Large intestine (tissue), 3 donors: ENCODE measurements at regions not wholly inside any gene's neighbourhood (a gene's known extent, or its start where the extent isn't known, plus 50 kb on each side); places are given as distances from the start of the nearest gene placed in this dataset.
"Not testable (repeated sequence)": the region's sequence is repeated elsewhere in the genome, so short reads cannot be mapped to it uniquely, and the experiment has no call there.

Experiments used
- DNase-seq, 2 donors: peaks; one replicate each; pipeline versions ENCODE4 v3.0.0 to v3.0.0-alpha.2; 2013
- H3K27ac ChIP-seq: one replicate; pipeline ENCODE4 v1.5.1; 2013; ENCODE audit warnings: low read length
- H3K27me3 ChIP-seq: 2 replicates; pipeline ENCODE4 v1.6.1; 2013; ENCODE audit warnings: low read length; ENCODE audit not compliant: control insufficient read depth, insufficient read depth
- H3K36me3 ChIP-seq: 2 replicates; pipeline ENCODE4 v1.6.1; 2013; ENCODE audit warnings: low read length; ENCODE audit not compliant: control insufficient read depth, insufficient read depth
- H3K4me1 ChIP-seq: one replicate; pipeline ENCODE4 v1.6.1; 2013; ENCODE audit warnings: low read length; ENCODE audit not compliant: control insufficient read depth, insufficient read depth
- H3K4me3 ChIP-seq: one replicate; pipeline ENCODE4 v1.5.1; 2013; ENCODE audit warnings: low read length
- H3K9me3 ChIP-seq: one replicate; pipeline ENCODE4 v1.6.1; 2013; ENCODE audit warnings: mild to moderate bottlenecking, low read depth, low read length, moderate library complexity; ENCODE audit not compliant: control insufficient read depth
- WGBS: methylation state at CpG from one replicate; pipeline ENCODE4 v1.1.5; 2013; ENCODE audit warnings: low lambda C conversion rate; ENCODE audit not compliant: insufficient coverage; 5-methylcytosine and 5-hydroxymethylcytosine counted together

- peak; percentile 36 to 75 for DNase-seq
- Histone ChIP-seq H3K9me3 (no peaks in the 10 kb centered on the region), H3K4me1 (no peaks in the 10 kb centered on the region), H3K36me3 (no peaks in the 10 kb centered on the region), H3K4me3 (no peak overlapping the region), H3K27me3 (no peaks in the 10 kb centered on the region), H3K27ac (peak overlapping the region; percentile 22)
- 59% methylated on average over 2 of the region's 7 CpGs for WGBS
Measured at GRCh38 chr13:88704600-88705275, 1033.6 kb downstream of the SLITRK5 start.

- no peaks in the 10 kb centered on the region for H3K27me3 ChIP-seq
Measured at GRCh38 chr13:88707646-88708045, 1036.5 kb downstream of the SLITRK5 start.

GRCh38 chr13:88717946-88718345 is 1046.8 kb downstream of the SLITRK5 start:
- Histone ChIP-seq H3K27me3 (no peaks in the 10 kb centered on the region), H3K9me3 (no peaks in the 10 kb centered on the region), H3K36me3 (no peaks in the 10 kb centered on the region), H3K27ac (no peak overlapping the region), H3K4me1 (no peaks in the 10 kb centered on the region), H3K4me3 (no peak overlapping the region)
- WGBS = no CpG with 5 or more reads among the region's 22 CpGs
- no peak for DNase-seq

More at GRCh38 chr13:88707646-88708045, 1036.5 kb downstream of the SLITRK5 start:
- Histone ChIP-seq H3K9me3 (no peaks in the 10 kb centered on the region), H3K27ac (no peak overlapping the region), H3K36me3 (no peaks in the 10 kb centered on the region), H3K4me3 (no peak overlapping the region), H3K4me1 (no peaks in the 10 kb centered on the region)
- DNase-seq = no peak

- H3K4me1 ChIP-seq = no peaks in the 10 kb centered on the region
- H3K27me3 ChIP-seq = no peaks in the 10 kb centered on the region
- no peak overlapping the region for H3K27ac ChIP-seq
- WGBS = no CpG with 5 or more reads among the region's 1 CpG
- DNase-seq = no peak
- H3K4me3 ChIP-seq = no peak overlapping the region
- H3K36me3 ChIP-seq = no peaks in the 10 kb centered on the region
- H3K9me3 ChIP-seq = no peaks in the 10 kb centered on the region
Measured at GRCh38 chr13:88718781-88719180, 1047.6 kb downstream of the SLITRK5 start.

- Histone ChIP-seq H3K27me3 (no peaks in the 10 kb centered on the region), H3K4me1 (no peaks in the 10 kb centered on the region), H3K36me3 (no peaks in the 10 kb centered on the region), H3K4me3 (no peak overlapping the region), H3K9me3 (peaks cover 5% of the 10 kb centered on the region), H3K27ac (no peak overlapping the region)
- no peak for DNase-seq
- no CpG with 5 or more reads among the region's 3 CpGs for WGBS
Measured at GRCh38 chr13:88726075-88726474, 1054.9 kb downstream of the SLITRK5 start.

GRCh38 chr13:88727236-88727635 is 1056.1 kb downstream of the SLITRK5 start:
- not testable (repeated sequence) for H3K4me3 ChIP-seq, H3K9me3 ChIP-seq, DNase-seq, H3K27ac ChIP-seq, H3K36me3 ChIP-seq, H3K4me1 ChIP-seq, H3K27me3 ChIP-seq
- WGBS = 80% methylated on average over 1 of the region's 7 CpGs

GRCh38 chr13:88729605-88730004 is 1058.4 kb downstream of the SLITRK5 start:
- Histone ChIP-seq H3K27ac (no peak overlapping the region), H3K36me3 (no peaks in the 10 kb centered on the region), H3K4me1 (no peaks in the 10 kb centered on the region), H3K27me3 (no peaks in the 10 kb centered on the region), H3K4me3 (no peak overlapping the region), H3K9me3 (peaks cover 5% of the 10 kb centered on the region)
- WGBS = 91% methylated on average over 3 of the region's 3 CpGs
- no peak for DNase-seq

GRCh38 chr13:88736026-88736425 is 1064.9 kb downstream of the SLITRK5 start:
- Histone ChIP-seq H3K9me3 (no peaks in the 10 kb centered on the region), H3K4me1 (no peaks in the 10 kb centered on the region), H3K4me3 (no peak overlapping the region), H3K27me3 (no peaks in the 10 kb centered on the region), H3K36me3 (no peaks in the 10 kb centered on the region), H3K27ac (no peak overlapping the region)
- WGBS = no CpG with 5 or more reads among the region's 2 CpGs
- no peak for DNase-seq

- Histone ChIP-seq H3K4me1 (no peaks in the 10 kb centered on the region), H3K36me3 (no peaks in the 10 kb centered on the region), H3K9me3 (no peaks in the 10 kb centered on the region), H3K27me3 (no peaks in the 10 kb centered on the region), H3K4me3 (no peak overlapping the region), H3K27ac (no peak overlapping the region)
- 83% methylated on average over 1 of the region's 4 CpGs for WGBS
- DNase-seq = no peak
Measured at GRCh38 chr13:88739195-88739594, 1068.0 kb downstream of the SLITRK5 start.

- no peak for DNase-seq
- H3K27ac ChIP-seq = no peak overlapping the region
Measured at GRCh38 chr13:88744289-88744688, 1073.1 kb downstream of the SLITRK5 start.

GRCh38 chr13:88745011-88745410 is 1073.8 kb downstream of the SLITRK5 start:
- no peaks in the 10 kb centered on the region for H3K27me3 ChIP-seq
- no peak overlapping the region for H3K4me3 ChIP-seq
- no peaks in the 10 kb centered on the region for H3K36me3 ChIP-seq
- no peak for DNase-seq
- H3K9me3 ChIP-seq = no peaks in the 10 kb centered on the region
- H3K4me1 ChIP-seq = no peaks in the 10 kb centered on the region
- H3K27ac ChIP-seq = no peak overlapping the region

More at GRCh38 chr13:88744289-88744688, 1073.1 kb downstream of the SLITRK5 start:
- Histone ChIP-seq H3K27me3 (no peaks in the 10 kb centered on the region), H3K4me1 (no peaks in the 10 kb centered on the region), H3K4me3 (no peak overlapping the region), H3K9me3 (no peaks in the 10 kb centered on the region), H3K36me3 (no peaks in the 10 kb centered on the region)
